ENCODE measurements at regions not wholly inside any gene's neighbourhood (a gene's known extent, or its start where the extent isn't known, plus 50 kb on each side); places are given as distances from the start of the nearest gene placed in this dataset.

DNA sequence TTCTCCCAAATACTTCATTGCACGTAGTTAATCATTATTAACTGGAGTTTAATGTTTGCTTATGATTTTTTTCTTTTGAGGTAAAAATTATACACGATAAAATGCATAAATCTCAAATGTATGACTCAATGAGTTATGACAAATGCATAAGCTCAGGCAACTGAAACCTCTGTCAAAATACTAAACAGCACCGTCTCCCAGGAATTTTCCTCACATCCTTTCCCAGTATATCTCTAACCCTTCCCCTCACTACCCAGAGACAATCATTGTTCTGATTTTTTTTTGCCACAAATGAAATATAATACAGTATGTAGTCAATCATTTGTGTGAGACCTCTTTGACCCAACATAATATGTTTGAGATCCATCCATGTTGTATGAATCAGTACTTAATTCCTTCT lies 606.5 kb downstream of the CPS1 start (continued):
- TF ChIP-seq, protein P1, sequence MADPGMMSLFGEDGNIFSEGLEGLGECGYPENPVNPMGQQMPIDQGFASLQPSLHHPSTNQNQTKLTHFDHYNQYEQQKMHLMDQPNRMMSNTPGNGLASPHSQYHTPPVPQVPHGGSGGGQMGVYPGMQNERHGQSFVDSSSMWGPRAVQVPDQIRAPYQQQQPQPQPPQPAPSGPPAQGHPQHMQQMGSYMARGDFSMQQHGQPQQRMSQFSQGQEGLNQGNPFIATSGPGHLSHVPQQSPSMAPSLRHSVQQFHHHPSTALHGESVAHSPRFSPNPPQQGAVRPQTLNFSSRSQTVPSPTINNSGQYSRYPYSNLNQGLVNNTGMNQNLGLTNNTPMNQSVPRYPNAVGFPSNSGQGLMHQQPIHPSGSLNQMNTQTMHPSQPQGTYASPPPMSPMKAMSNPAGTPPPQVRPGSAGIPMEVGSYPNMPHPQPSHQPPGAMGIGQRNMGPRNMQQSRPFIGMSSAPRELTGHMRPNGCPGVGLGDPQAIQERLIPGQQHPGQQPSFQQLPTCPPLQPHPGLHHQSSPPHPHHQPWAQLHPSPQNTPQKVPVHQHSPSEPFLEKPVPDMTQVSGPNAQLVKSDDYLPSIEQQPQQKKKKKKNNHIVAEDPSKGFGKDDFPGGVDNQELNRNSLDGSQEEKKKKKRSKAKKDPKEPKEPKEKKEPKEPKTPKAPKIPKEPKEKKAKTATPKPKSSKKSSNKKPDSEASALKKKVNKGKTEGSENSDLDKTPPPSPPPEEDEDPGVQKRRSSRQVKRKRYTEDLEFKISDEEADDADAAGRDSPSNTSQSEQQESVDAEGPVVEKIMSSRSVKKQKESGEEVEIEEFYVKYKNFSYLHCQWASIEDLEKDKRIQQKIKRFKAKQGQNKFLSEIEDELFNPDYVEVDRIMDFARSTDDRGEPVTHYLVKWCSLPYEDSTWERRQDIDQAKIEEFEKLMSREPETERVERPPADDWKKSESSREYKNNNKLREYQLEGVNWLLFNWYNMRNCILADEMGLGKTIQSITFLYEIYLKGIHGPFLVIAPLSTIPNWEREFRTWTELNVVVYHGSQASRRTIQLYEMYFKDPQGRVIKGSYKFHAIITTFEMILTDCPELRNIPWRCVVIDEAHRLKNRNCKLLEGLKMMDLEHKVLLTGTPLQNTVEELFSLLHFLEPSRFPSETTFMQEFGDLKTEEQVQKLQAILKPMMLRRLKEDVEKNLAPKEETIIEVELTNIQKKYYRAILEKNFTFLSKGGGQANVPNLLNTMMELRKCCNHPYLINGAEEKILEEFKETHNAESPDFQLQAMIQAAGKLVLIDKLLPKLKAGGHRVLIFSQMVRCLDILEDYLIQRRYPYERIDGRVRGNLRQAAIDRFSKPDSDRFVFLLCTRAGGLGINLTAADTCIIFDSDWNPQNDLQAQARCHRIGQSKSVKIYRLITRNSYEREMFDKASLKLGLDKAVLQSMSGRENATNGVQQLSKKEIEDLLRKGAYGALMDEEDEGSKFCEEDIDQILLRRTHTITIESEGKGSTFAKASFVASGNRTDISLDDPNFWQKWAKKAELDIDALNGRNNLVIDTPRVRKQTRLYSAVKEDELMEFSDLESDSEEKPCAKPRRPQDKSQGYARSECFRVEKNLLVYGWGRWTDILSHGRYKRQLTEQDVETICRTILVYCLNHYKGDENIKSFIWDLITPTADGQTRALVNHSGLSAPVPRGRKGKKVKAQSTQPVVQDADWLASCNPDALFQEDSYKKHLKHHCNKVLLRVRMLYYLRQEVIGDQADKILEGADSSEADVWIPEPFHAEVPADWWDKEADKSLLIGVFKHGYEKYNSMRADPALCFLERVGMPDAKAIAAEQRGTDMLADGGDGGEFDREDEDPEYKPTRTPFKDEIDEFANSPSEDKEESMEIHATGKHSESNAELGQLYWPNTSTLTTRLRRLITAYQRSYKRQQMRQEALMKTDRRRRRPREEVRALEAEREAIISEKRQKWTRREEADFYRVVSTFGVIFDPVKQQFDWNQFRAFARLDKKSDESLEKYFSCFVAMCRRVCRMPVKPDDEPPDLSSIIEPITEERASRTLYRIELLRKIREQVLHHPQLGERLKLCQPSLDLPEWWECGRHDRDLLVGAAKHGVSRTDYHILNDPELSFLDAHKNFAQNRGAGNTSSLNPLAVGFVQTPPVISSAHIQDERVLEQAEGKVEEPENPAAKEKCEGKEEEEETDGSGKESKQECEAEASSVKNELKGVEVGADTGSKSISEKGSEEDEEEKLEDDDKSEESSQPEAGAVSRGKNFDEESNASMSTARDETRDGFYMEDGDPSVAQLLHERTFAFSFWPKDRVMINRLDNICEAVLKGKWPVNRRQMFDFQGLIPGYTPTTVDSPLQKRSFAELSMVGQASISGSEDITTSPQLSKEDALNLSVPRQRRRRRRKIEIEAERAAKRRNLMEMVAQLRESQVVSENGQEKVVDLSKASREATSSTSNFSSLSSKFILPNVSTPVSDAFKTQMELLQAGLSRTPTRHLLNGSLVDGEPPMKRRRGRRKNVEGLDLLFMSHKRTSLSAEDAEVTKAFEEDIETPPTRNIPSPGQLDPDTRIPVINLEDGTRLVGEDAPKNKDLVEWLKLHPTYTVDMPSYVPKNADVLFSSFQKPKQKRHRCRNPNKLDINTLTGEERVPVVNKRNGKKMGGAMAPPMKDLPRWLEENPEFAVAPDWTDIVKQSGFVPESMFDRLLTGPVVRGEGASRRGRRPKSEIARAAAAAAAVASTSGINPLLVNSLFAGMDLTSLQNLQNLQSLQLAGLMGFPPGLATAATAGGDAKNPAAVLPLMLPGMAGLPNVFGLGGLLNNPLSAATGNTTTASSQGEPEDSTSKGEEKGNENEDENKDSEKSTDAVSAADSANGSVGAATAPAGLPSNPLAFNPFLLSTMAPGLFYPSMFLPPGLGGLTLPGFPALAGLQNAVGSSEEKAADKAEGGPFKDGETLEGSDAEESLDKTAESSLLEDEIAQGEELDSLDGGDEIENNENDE (IDR thresholded peaks at IDR 0.05; ENCODE audit: insufficient replicate concordance, low read length): no peak
